IPS-NIHi11 (cell line): ENCODE measurements at regions not wholly inside any gene's neighbourhood (a gene's known extent, or its start where the extent isn't known, plus 50 kb on each side); places are given as distances from the start of the nearest gene placed in this dataset.
A peak's percentile ranks its signal among the peaks of the same experiment; 100 is the strongest.
"Not testable (repeated sequence)": the region's sequence is repeated elsewhere in the genome, so short reads cannot be mapped to it uniquely, and the experiment has no call there.

ENCODE experiments used
- DNase-seq: peaks from one replicate; pipeline ENCODE4 v3.0.0; 2012; ENCODE audit warnings: mixed read lengths, low spot score

DNA sequence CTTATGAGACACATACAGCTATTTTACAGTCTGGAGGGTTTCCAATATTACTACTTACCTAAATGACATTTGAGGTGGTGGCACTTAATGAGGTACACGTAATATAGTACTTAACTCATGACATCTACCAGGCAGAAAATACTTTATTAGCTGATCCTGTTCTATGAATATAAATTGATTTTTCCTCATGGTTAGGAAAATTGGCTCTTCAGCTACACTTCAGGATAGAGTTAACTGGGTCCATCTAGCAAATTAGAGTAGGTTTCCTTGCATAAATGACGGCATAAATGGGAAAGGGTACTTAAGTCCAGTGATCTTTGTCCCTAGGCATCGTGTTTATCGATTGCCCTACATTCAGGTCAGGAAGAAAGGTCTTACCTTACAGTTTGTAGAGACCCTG lies 988.8 kb upstream of the TMPRSS15 start:
- no peak for DNase-seq

DNA sequence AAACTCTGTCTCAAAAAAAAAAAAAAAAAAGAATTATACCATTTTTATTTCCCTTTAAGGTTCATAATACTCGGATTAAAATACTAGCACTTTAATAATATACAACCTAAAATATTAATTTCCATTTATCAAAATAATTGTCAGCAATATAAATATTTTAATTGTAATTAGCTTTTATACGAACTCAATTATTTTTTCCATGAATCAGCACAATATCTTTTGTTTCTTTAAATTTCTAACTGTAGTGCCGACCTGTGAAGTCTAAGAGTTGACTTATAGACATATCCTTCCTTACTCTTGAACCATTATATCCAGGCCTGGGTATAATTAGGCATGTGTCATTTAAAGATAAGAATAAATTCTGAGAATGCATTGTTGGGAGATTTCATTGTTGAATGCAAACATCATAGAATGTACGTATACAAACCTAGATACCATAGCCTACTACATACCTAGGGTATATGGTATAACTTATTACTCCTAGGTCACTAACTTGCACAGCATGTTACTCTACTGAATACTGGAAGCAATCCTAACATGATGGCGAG lies 996.7 kb upstream of the TMPRSS15 start:
- DNase-seq, result no peak

DNA sequence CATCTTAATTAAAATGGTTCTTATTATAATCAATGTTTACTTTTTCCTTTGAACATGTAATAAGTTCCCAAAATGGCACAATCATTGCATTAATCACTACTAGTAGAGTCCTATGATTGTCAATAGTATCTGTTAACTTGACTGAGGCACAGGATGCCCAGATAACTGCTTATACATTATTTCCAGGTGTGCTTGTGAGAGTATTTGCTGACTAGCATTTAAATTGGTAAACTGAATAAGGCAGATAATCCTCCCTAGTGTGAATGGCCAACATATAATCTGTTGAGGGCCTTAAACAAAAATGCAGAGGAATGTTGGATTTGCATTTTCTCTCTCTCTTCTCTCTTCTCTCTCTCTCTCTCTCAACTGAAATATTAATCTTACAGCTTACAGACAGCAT lies 999.3 kb upstream of the TMPRSS15 start:
- no peak for DNase-seq

DNA sequence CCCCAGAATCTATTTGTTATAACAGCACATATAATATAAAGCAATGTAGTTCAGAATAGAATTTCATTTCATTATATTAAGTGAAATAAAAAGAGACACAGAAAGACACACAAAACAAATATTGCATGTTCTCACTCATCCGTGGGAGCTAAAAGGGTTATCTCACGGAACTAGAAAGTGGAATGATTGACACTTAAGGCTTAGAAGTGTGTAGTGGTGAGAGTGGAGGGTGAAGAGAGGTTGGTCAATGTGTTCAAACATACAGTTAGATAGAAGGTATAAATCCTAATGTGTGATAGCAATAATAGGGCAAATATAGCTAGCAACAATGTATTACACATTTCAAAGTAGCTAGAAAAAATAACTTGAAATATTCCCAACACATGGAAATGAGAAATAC lies 1001.7 kb upstream of the TMPRSS15 start:
- no peak for DNase-seq

DNA sequence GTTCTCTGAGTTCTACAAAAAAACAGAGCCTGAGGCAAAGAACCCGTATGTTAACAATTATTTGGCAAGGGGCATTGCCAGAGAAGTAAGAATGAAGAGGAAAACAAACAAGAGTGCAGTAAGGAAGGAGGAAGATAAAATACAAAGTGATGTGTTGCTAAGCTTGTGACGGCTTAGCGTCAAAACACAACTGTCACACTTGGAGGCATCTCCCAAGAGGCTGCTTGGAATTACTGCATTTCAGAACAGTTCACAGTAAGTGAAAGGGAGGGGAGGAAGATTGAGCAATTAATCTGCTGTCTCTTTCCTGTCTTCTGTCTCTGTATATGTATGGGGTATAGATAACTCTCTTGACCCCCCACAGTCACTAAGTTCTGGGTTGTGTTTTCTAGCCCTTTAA lies 1017.0 kb upstream of the TMPRSS15 start:
- no peak for DNase-seq

DNA sequence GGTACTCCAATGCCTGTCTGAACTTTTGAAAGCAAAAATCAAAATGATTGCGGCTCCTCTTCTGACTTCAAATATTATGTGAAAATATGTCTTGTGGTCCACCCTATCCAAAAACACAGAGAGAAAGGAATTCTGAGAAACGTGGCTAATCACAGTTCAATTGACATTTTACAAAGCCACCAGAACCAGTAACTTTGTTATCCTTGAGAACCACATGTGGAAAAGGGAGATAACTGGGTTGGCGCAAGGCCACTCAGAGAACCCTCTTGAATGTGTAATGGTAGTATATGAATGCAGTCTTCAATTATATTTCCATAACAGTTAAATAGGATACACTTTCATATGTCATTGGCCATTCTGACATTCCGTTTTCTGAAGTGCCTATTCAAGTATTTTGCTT lies 1030.0 kb upstream of the TMPRSS15 start:
- DNase-seq, result no peak

DNA sequence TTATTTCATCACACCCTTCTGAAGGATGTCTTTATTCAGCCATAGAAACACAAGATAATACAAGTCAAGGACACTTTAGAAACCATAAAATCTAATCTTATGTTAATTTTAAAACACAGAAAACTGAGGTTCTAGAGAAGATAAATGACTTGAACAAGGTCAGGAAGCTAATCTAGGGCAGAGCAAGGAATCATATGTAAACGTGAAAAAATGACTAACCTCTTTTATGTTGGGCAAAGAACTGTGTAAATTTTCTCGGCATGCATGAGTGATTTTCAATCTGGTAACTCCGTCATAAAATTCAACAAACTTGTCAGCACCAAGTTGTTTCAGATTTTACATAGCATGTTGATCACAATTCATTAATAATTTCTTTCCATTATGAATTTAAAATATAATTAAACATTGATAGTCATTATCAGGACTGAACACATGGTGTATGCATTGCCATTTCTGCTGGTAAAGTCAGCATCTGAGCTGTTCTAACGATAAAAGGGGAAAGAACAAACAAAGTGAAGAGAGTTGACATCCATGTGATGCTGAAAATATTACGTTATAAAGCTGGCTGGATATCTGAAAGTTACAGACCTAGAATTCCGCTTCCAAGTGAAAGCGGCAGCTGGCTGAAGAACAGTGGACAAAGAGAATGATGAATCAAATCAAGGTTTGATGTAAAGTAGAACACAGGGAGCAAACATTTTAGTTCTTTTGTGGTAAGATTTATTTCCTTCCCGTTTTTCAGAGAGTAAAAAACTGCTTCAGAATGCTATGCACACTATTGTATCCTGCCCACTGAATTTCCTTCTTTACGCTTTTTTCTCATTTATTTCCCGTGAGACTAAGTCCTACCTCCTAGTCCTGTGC lies 1037.4 kb upstream of the TMPRSS15 start:
- no peak for DNase-seq

DNA sequence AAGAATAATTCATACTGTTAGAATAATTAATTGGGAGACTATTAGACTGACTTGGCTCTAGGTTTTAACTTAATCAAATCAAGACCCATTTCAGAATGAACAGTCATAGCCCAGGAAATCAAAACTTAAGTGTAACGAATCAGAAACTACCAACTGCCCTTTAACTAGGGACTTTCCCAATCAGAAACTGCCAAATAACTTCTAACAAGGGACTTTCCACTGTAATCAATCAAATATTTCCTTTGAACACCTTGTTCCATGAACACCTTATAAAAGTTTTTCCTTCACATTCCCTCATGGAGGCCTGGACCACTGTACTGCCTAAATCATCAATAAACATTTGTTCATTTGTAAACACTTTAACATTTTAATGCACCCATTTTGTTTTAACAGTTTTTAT lies 1054.7 kb upstream of the TMPRSS15 start:
- DNase-seq, result no peak

DNA sequence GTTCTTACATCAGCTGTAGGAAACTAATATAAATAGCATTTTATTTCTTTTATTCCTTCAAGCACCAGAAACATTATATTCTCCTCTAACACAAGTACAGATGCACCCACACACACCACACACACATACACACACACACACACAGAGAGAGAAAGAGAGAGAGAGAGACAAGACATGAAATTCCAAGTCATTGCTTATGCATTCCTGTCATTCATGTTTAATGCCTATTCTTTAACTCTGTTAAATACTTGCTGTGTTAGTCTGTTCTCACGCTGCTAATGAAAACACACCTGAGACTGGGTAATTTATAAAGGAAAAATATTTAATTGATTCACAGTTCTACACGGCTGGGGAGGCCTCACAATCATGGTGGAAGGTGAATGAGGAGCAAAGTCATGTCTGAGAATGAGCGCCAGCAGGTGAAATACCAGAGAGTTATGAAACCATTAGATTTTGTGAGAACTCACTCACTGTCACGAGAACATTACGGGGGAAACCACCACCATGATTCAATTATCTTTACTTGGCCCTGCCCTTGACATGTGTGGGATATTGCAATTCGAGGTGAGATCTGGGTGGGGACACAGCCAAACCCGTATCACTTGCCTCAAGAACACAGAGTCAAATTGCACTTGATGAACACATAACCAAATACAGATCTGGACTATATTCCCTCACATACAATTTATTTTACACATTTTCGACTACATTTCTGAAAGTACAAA lies 1058.1 kb upstream of the TMPRSS15 start:
- no peak for DNase-seq

DNA sequence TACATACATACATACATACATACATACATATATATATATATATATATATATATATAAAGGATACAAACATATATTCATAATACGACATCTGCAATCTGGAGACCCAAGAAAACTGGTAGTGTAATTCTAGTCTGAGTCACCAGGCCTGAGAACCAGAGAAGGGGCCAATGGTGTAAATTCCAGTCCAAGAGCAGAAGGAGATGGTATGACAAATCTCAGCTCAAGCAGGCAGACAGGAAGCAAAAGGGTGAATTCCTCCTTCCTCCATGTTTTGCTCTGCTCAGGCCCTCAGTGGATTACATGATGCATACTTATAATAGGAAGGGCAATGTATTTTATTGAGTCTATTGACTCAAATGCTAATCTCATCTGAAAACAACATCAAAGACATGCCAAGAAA lies 1060.4 kb upstream of the TMPRSS15 start:
- no peak for DNase-seq

DNA sequence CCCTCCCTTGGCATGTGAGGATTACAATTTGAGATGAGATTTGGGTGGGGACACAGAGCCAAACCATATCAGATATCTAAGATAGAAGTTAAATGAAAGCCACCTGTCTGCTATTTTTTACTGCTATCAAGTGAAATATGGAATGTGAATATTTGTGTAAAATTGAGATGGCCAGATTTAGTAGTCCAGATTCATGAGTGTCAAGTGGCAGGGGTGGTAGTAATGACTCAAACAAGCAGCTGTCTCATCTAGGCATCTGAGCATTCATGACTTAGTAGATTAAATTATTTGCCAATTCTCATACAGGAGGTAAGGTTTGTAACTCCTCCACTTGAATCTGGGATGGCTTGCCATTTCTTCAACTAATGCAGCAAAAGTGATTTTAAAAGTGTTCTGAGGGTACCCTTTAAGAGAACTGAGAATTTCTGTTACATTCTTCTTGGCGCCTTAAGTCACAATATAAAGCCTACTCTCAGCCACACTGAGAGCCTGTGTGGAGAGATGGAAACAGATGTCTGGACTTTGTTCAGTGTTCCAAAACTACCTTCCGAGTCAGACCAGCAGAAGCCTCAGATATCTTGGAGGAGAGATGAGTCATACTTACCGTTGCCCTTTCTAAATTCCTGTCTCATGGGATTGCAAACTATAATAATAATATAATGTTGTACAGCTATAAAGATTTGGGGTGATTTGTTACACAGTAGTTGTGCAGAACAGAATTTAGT lies 1065.6 kb upstream of the TMPRSS15 start:
- DNase-seq, result no peak

DNA sequence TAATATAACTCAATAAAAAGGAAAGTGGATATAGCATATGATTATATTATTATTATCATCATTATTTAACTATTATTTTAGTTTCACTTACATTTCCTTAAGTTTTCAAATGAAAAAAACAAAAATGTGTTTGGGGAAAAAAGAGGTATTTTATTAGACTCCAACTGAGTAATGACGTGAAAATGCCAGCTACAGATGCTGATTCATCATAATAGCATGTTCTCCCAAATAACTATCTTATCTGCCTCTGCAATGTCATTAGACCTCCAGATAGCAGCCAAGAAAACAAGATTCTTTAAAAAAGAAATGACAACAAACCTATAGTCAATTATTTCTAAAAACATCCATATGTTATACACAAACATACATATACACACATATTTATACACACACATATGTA lies 1071.9 kb upstream of the TMPRSS15 start:
- DNase-seq, result no peak

DNA sequence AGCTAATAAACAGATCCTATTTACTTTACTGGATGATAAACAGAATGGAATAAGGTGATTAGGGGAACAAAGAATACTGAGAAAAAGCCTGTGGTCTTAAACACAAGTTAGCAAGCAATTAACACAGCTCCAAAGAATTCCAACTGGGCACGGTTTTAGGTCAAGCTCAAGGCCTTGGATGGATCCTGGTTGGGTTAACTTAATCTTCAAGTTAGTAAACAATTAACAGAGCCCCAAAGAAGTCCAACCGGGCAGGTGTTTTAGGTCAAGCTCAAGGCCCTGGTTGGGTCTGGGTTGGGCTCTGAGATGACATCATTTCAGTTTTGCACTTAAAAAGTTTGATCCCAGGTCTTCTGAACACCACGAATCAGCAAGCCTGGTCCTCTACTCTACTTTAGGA lies 1086.3 kb upstream of the TMPRSS15 start:
- DNase-seq, result no peak

DNA sequence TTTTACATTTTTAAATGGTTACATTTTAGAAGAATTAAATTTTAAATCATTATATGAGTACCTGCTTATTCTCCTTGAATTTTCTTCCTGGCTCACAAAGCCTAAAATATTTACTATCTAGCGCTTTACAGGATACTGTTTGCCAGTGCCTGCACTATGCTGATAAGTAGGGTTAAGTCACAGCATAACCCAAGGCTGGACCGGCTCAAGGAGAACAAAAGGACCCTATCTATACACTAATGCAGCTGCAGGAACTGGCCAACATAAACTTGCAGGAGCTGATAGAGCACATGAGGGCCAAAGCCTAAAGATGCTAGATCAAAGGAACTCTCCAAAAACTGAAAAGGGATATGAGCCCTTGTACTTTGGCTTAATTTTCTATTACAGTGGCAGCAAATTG lies 1086.9 kb upstream of the TMPRSS15 start:
- no peak for DNase-seq

DNA sequence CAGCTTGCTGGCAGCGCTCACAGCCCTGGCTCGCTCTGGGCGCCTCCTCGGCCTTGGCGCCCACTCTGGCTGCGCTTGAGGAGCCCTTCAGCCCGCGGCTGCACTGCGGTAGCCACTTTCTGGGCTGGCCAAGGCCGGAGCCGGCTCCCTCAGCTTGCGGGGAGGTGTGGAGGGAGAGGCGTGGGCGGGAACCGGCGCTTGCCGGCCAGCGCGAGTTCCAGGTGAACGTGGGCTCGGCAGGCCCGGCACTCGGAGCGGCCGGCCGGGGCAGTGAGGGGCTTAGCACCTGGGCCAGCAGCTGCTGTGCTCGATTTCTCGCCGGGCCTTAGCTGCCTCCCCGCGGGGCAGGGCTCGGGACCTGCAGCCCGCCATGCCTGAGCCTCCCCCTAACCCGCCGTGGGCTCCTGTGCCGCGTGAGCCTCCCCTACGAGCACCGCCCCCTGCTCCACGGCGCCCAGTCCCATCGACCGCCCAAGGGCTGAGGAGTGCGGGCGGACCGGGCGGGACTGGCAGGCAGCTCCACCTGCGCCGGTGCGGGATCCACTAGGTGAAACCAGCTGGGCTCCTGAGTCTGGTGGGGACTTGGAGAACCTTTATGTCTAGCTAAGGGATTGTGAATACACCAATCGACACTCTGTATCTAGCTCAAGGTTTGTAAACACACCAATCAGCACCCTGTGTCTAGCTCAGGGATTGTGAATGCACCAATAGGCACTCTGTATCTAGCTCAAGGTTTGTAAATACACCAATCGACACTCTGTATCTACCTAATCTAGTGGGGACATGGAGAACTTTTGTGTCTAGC lies 1090.1 kb upstream of the TMPRSS15 start:
- not testable (repeated sequence) for DNase-seq

DNA sequence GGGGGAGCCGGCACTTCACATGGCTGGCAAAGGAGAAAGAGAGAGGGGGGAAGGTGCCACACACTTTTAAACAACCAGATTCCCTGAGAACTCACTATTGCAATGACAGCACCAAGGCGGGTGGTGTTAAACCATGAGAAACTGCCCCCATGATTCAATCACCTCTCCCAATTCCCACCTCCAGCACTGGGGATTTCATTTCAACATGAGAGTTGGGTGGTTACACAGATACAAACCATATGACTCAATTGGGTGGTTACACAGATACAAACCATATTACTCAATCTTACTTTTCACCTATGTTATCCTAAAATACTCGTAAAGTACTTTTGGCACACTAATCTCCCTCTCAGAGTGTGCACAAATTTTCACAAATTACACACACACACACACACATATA lies 1097.5 kb upstream of the TMPRSS15 start:
- no peak for DNase-seq

DNA sequence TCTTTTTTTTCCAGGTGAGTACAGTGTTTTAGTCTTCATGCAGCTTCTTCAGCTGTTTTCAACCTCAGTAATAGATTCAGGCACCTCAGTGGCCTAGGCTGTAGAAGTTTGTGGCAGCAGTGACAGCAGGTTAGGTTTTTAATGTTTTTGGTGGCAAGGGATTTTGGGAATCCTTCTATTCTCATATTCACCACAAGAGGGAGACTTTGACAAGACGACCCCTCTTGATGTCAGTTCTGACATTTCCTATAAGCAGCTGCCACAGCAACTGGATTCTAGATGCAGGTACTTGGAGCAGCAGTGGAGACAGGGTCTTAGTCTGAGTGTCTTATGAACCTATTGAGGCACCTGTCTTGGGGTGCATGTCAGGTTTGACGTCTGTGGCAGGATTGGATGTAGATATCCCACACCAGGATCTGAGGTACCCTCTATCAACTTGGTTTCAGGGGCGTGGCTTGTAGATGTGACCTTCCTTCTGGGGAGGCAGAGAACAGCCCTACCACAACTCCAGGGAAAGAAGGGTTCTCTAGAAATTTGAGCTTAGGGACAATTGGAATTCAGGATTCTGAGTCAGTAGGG lies 1104.2 kb upstream of the TMPRSS15 start:
- DNase-seq, result peak; percentile 49

DNA sequence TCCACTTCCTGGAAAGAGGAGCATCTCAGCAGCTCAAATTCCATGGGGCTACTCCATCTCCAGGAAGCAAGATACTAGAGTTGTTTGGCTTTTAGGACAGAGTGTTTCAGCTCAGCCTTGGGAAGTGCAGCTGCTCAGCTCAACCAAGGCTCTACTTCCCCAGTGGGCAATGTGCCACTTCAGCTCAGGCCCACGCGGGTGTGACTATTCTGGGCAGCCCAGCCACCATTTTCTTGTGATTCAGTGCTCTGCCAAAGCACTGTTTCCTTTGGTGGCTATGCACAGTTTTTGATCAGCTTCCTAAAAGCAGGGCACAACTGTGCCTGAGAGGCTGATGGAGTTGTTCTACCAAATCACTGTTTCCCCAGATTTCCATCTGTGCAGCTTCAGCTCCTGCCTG lies 1104.9 kb upstream of the TMPRSS15 start:
- DNase-seq, result no peak

DNA sequence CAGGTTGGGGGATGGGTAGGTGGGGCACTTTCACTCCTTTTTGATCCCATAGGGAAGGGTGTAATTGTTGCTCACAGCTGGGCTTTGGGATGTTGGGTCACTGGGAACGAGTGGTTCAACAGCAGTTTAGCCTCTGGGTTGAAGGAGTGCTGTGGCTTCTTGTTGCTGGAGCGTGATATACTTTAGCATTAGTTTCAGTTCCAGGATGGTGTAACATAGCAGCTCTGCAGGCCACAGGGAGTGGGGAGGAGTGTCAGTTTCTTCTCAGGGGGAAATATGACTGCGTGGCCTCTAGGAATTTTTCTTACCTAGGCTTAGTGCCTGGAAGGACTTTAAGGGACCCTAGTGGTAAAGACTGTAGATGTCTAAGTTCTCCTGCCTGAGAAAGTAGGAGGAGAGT lies 1105.3 kb upstream of the TMPRSS15 start:
- no peak for DNase-seq

DNA sequence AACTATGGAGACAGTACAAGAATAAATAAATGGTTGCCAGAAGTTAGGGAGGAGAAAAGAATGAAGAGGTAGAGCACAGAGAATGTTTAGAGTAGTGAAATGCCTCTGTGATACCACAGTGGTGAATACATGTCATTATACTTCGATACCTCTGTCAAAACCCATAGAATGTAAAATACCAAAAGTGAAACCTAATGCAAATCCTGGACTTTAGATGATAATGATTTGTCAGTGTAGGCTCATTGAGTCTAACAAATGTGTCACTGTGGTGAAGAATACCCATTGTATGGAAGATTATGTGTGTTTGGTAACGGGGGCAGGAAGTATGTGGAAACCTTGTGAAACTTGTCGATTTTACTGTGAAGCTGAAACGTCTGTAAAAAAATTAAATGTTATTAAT lies 1106.5 kb upstream of the TMPRSS15 start:
- no peak for DNase-seq

DNA sequence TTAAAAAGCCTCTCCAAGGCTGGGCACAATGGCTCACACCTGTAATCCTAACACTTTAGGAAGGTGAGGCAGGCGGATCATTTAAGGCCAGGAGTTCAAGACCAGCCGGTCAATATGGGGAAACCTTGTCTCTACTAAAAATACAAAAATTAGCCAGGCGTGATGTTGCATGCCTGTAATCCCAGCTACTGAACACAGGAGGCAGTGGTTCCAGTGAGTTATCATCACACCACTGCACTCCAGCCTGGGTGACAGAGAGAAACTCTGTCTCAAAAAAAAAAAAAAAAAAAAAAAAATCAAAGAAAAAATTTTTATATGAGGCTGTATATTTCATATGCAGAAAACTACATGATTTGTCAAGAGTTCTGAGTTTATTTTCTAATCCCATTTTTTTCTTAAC lies 1107.1 kb upstream of the TMPRSS15 start:
- no peak for DNase-seq
